WTC11 (cell line): ENCODE measurements at regions not wholly inside any gene's neighbourhood (a gene's known extent, or its start where the extent isn't known, plus 50 kb on each side); places are given as distances from the start of the nearest gene placed in this dataset.

Experiments used
- ATAC-seq: fragments of 200-7000 bp; cut with Tn5 transposase; 2 replicates; pipeline ENCODE4 v1.10.0; 2021; ENCODE audit warnings: mild to moderate bottlenecking, moderate library complexity
- CTCF ChIA-PET: fragments of 300-600 bp; sonication (Branson Sonifier 250); formaldehyde crosslinking; loops from one replicate; lab custom pipeline; 2021; ENCODE audit warnings: antibody characterized with exemption; lab: Charles Lee
- POLR2A ChIA-PET: fragments of 350-600 bp; sonication (Branson Sonifier 250); formaldehyde crosslinking; loops from one replicate; lab custom pipeline; 2021; ENCODE audit warnings: antibody characterized with exemption; lab: Charles Lee
- DNase-seq: peaks from one replicate; pipeline ENCODE4 v3.0.0; 2021; ENCODE audit warnings: low spot score
- H3K27ac Mint-ChIP-seq: 2 replicates; pipeline ENCODE4 v1.8.0; 2021; ENCODE audit warnings: mixed read lengths
- H3K27me3 Mint-ChIP-seq: 2 replicates; pipeline ENCODE4 v1.8.0; 2021; ENCODE audit warnings: low read depth, mild to moderate bottlenecking, moderate library complexity, mixed read lengths
- H3K36me3 Mint-ChIP-seq: 2 replicates; pipeline ENCODE4 v1.8.0; 2021; ENCODE audit warnings: mixed read lengths
- H3K4me1 Mint-ChIP-seq: 2 replicates; pipeline ENCODE4 v1.8.0; 2022; ENCODE audit warnings: mixed read lengths
- H3K4me3 Mint-ChIP-seq: 2 replicates; pipeline ENCODE4 v1.8.0; 2021; ENCODE audit warnings: mild to moderate bottlenecking, moderate library complexity, mixed read lengths
- H3K9me3 Mint-ChIP-seq: 2 replicates; pipeline ENCODE4 v1.8.0; 2021; ENCODE audit warnings: mixed read lengths
- CREB1 ChIP-seq: sonication (generic); formaldehyde crosslinking; IDR thresholded peaks from 2 replicates; pipeline ENCODE4 v1.8.0; 2023; ENCODE audit warnings: mild to moderate bottlenecking, missing genetic modification reagents
- CREM ChIP-seq: sonication (generic); formaldehyde crosslinking; IDR thresholded peaks from 2 replicates; pipeline ENCODE4 v1.8.1; 2022; ENCODE audit warnings: mild to moderate bottlenecking, missing genetic modification reagents, moderate library complexity
- FOXK1 ChIP-seq: sonication (generic); formaldehyde crosslinking; IDR thresholded peaks from 2 replicates; pipeline ENCODE4 v1.8.0; 2022; ENCODE audit warnings: mild to moderate bottlenecking, moderate library complexity, missing genetic modification reagents
- GTF2I ChIP-seq: fragments of 250-450 bp; sonication (Bioruptor Pico); conservative IDR thresholded peaks from 2 replicates; pipeline ENCODE4 v1.4.0; 2021; ENCODE audit warnings: mild to moderate bottlenecking
- HMGA2 ChIP-seq: fragments of 250-450 bp; sonication (Bioruptor Pico); IDR thresholded peaks from 2 replicates; pipeline ENCODE4 v1.4.0; 2021; ENCODE audit warnings: mild to moderate bottlenecking, moderate library complexity
- NR1H2 ChIP-seq: sonication (generic); formaldehyde crosslinking; IDR thresholded peaks from 2 replicates; pipeline ENCODE4 v1.9.0; 2021; ENCODE audit warnings: mild to moderate bottlenecking, moderate library complexity, missing genetic modification reagents
- TCF7 ChIP-seq: sonication (generic); formaldehyde crosslinking; IDR thresholded peaks from 2 replicates; pipeline ENCODE4 v1.8.0; 2022; ENCODE audit warnings: mild to moderate bottlenecking, low read depth, missing genetic modification reagents, moderate library complexity
- ZNF396 ChIP-seq: fragments of 250-450 bp; sonication (Bioruptor Pico); IDR thresholded peaks from 2 replicates; pipeline ENCODE4 v1.8.0; 2021; ENCODE audit warnings: mild to moderate bottlenecking, moderate library complexity, borderline replicate concordance
- TF ChIP-seq, protein P1 (sequence below): fragments of 250-450 bp; sonication (Bioruptor Pico); IDR thresholded peaks from 2 replicates; pipeline ENCODE4 v1.9.0; 2021; ENCODE audit warnings: mild to moderate bottlenecking
- TF ChIP-seq, protein P2 (sequence below): sonication (generic); formaldehyde crosslinking; IDR thresholded peaks from 2 replicates; pipeline ENCODE4 v1.8.0; 2022; ENCODE audit warnings: mild to moderate bottlenecking, missing genetic modification reagents
- TF ChIP-seq, protein P3 (sequence below): sonication (generic); formaldehyde crosslinking; IDR thresholded peaks from 2 replicates; pipeline ENCODE4 v1.8.1; 2022; ENCODE audit warnings: low read depth, missing genetic modification reagents, borderline replicate concordance
- TF ChIP-seq, protein P4 (sequence below): sonication (generic); formaldehyde crosslinking; IDR thresholded peaks from 2 replicates; pipeline ENCODE4 v1.8.0; 2022; ENCODE audit warnings: missing genetic modification reagents
- TF ChIP-seq, protein P5 (sequence below): fragments of 250-450 bp; sonication (Bioruptor Pico); IDR thresholded peaks from 2 replicates; pipeline ENCODE4 v1.9.0; 2021; ENCODE audit warnings: moderate library complexity, mild to moderate bottlenecking, inconsistent platforms, borderline replicate concordance
- TF ChIP-seq, protein P6 (sequence below): sonication (generic); formaldehyde crosslinking; conservative IDR thresholded peaks from 2 replicates; pipeline ENCODE4 v1.8.1; 2022; ENCODE audit warnings: mild to moderate bottlenecking, missing genetic modification reagents
- TF ChIP-seq, protein P7 (sequence below): sonication (generic); formaldehyde crosslinking; IDR thresholded peaks from 2 replicates; pipeline ENCODE4 v1.8.1; 2023; ENCODE audit warnings: mild to moderate bottlenecking, missing genetic modification reagents

DNA sequence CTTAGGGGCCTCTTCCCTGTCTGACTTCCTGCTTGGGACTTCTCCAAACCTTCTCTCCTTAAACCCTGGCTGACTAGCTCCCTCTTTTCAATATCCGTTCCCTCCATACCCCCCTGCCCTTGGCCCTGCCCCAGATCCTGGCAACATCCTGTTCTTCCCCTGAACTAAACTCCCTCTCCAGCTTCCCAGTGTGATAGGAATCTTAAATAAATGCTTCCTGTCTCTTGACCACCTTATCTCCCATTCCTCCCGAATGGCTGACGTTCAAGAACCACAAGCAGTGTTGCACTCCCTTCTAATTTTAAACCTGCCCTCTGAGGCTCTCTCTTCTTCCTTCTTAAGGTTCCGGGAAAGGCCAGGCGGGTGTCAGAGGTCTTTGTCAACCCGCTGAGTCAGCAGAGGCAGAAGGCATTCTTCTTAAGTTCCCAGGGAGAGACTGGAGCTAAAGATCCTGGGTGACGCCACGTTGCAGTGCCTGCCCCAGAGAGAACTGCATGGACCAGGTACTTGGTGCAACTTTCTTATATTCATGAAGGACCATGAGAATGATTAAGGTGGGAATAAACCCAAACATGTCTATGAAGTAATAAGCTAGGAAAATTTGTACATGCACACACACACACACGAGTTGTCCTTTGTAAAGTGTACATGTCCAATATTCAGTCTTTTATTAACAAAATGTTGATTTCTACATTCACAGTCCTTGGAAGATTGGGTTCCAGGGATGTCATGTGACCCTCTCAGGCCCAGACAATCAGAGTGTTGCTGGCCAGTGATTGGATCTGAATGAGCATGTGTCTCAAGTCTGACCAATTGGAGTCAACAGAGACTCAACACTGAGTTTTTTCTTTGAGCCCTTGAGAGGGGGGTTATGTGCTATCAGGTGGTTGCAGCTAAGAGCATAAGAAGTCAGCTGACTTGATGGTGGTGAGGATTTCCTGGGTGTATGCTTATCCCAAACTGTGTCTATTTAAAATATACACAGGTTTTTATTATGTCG is 420.2 kb upstream of the TBX3 start:
- TF ChIP-seq, protein P1, sequence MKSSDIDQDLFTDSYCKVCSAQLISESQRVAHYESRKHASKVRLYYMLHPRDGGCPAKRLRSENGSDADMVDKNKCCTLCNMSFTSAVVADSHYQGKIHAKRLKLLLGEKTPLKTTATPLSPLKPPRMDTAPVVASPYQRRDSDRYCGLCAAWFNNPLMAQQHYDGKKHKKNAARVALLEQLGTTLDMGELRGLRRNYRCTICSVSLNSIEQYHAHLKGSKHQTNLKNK, result no peak
- TF ChIP-seq, protein P2, sequence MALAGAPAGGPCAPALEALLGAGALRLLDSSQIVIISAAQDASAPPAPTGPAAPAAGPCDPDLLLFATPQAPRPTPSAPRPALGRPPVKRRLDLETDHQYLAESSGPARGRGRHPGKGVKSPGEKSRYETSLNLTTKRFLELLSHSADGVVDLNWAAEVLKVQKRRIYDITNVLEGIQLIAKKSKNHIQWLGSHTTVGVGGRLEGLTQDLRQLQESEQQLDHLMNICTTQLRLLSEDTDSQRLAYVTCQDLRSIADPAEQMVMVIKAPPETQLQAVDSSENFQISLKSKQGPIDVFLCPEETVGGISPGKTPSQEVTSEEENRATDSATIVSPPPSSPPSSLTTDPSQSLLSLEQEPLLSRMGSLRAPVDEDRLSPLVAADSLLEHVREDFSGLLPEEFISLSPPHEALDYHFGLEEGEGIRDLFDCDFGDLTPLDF (CRISPR knock-in tag), result no peak
- TF ChIP-seq FOXK1 (no peak), TCF7 (CRISPR knock-in tag) (no peak)
- no peaks in the 10 kb centered on the region for H3K36me3 Mint-ChIP-seq
- H3K27me3 Mint-ChIP-seq, result no peaks in the 10 kb centered on the region; the same call in 1 of the 2 replicates
- peaks cover 5% of the 10 kb centered on the region for H3K4me1 Mint-ChIP-seq
- ATAC-seq (no peak), DNase-seq (no peak)
- peaks cover 10% of the 10 kb centered on the region for H3K9me3 Mint-ChIP-seq
- H3K27ac Mint-ChIP-seq, result no peak overlapping the region
- no peak overlapping the region for H3K4me3 Mint-ChIP-seq
- POLR2A ChIA-PET, result interaction anchor here (0.7 kb wide), 1 partner anchor 319 kb away, joined by 3 read pairs; no protein-coding TSS in a partner anchor
- CTCF ChIA-PET, result no interaction called here

DNA sequence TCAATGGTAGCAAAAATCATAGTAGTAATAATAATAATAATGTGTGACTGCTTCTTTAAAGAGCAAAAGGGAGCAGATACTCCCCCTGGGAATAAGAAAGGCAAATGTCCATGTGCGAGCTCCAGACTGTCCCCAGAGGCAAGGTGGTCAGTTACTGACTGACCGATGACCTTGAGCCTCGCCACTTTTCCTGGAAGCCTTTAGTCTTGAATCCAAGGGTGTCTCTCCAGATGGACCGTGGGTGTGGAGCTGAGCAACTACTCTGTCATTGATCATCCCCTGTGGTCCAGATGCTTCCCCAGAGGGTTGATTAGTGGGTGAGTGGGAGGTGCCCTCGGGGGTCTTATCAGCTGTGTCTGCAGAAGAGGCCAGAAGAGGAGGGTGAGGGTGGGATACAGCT is 418.5 kb upstream of the TBX3 start:
- H3K9me3 Mint-ChIP-seq, result peaks cover 17% of the 10 kb centered on the region
- no peaks in the 10 kb centered on the region for H3K36me3 Mint-ChIP-seq
- POLR2A ChIA-PET, result no interaction called here
- peaks cover 2% of the 10 kb centered on the region for H3K27me3 Mint-ChIP-seq
- DNase-seq (no peak), ATAC-seq (no peak)
- H3K27ac Mint-ChIP-seq, result no peak overlapping the region
- H3K4me3 Mint-ChIP-seq, result no peak overlapping the region
- CTCF ChIA-PET, result no interaction called here
- H3K4me1 Mint-ChIP-seq, result peaks cover 5% of the 10 kb centered on the region
- no peak for TF ChIP-seq GTF2I (CRISPR knock-in tag)
- no peak for TF ChIP-seq CREB1
- TF ChIP-seq, protein P3, sequence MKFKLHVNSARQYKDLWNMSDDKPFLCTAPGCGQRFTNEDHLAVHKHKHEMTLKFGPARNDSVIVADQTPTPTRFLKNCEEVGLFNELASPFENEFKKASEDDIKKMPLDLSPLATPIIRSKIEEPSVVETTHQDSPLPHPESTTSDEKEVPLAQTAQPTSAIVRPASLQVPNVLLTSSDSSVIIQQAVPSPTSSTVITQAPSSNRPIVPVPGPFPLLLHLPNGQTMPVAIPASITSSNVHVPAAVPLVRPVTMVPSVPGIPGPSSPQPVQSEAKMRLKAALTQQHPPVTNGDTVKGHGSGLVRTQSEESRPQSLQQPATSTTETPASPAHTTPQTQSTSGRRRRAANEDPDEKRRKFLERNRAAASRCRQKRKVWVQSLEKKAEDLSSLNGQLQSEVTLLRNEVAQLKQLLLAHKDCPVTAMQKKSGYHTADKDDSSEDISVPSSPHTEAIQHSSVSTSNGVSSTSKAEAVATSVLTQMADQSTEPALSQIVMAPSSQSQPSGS (CRISPR knock-in tag), result no peak
- TF ChIP-seq, protein P4, sequence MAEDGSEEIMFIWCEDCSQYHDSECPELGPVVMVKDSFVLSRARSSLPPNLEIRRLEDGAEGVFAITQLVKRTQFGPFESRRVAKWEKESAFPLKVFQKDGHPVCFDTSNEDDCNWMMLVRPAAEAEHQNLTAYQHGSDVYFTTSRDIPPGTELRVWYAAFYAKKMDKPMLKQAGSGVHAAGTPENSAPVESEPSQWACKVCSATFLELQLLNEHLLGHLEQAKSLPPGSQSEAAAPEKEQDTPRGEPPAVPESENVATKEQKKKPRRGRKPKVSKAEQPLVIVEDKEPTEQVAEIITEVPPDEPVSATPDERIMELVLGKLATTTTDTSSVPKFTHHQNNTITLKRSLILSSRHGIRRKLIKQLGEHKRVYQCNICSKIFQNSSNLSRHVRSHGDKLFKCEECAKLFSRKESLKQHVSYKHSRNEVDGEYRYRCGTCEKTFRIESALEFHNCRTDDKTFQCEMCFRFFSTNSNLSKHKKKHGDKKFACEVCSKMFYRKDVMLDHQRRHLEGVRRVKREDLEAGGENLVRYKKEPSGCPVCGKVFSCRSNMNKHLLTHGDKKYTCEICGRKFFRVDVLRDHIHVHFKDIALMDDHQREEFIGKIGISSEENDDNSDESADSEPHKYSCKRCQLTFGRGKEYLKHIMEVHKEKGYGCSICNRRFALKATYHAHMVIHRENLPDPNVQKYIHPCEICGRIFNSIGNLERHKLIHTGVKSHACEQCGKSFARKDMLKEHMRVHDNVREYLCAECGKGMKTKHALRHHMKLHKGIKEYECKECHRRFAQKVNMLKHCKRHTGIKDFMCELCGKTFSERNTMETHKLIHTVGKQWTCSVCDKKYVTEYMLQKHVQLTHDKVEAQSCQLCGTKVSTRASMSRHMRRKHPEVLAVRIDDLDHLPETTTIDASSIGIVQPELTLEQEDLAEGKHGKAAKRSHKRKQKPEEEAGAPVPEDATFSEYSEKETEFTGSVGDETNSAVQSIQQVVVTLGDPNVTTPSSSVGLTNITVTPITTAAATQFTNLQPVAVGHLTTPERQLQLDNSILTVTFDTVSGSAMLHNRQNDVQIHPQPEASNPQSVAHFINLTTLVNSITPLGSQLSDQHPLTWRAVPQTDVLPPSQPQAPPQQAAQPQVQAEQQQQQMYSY, result no peak
- TF ChIP-seq, protein P5, sequence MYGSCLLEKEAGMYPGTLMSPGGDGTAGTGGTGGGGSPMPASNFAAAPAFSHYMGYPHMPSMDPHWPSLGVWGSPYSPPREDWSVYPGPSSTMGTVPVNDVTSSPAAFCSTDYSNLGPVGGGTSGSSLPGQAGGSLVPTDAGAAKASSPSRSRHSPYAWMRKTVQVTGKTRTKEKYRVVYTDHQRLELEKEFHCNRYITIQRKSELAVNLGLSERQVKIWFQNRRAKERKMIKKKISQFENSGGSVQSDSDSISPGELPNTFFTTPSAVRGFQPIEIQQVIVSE (CRISPR knock-in tag), result no peak
- no peak for TF ChIP-seq HMGA2 (CRISPR knock-in tag)
- no peak for TF ChIP-seq ZNF396
- TF ChIP-seq, protein P6, sequence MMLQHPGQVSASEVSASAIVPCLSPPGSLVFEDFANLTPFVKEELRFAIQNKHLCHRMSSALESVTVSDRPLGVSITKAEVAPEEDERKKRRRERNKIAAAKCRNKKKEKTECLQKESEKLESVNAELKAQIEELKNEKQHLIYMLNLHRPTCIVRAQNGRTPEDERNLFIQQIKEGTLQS, result no peak
- no peak for TF ChIP-seq NR1H2 (CRISPR knock-in tag)
- TF ChIP-seq, protein P7, sequence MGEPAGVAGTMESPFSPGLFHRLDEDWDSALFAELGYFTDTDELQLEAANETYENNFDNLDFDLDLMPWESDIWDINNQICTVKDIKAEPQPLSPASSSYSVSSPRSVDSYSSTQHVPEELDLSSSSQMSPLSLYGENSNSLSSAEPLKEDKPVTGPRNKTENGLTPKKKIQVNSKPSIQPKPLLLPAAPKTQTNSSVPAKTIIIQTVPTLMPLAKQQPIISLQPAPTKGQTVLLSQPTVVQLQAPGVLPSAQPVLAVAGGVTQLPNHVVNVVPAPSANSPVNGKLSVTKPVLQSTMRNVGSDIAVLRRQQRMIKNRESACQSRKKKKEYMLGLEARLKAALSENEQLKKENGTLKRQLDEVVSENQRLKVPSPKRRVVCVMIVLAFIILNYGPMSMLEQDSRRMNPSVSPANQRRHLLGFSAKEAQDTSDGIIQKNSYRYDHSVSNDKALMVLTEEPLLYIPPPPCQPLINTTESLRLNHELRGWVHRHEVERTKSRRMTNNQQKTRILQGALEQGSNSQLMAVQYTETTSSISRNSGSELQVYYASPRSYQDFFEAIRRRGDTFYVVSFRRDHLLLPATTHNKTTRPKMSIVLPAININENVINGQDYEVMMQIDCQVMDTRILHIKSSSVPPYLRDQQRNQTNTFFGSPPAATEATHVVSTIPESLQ (CRISPR knock-in tag), result no peak
- no peak for TF ChIP-seq CREM (CRISPR knock-in tag)
